A673 (cell line): ENCODE measurements at regions not wholly inside any gene's neighbourhood (a gene's known extent, or its start where the extent isn't known, plus 50 kb on each side); places are given as distances from the start of the nearest gene placed in this dataset.

ENCODE experiments used
- CTCF ChIP-seq: fragments of 300-800, 200-600 bp; sonication (generic); conservative IDR thresholded peaks from 2 replicates; pipeline ENCODE4 v1.5.1; 2017; ENCODE audit warnings: low read depth, mild to moderate bottlenecking, antibody characterized with exemption, low read length, moderate library complexity, mixed read lengths
- EZH2 ChIP-seq: fragments of 200-600 bp; sonication (generic); IDR thresholded peaks from 2 replicates; pipeline ENCODE4 v1.6.1; 2017; ENCODE audit warnings: borderline replicate concordance, low read depth, mild to moderate bottlenecking, mixed read lengths, antibody characterized with exemption, low read length; ENCODE audit not compliant: poor library complexity, severe bottlenecking

- TF ChIP-seq CTCF = no peak
- TF ChIP-seq EZH2 = no peak
Observed at GRCh38 chr11:131165036-131165435, 205.4 kb upstream of the NTM start.
